ENCODE measurements at regions not wholly inside any gene's neighbourhood (a gene's known extent, or its start where the extent isn't known, plus 50 kb on each side); places are given as distances from the start of the nearest gene placed in this dataset.

GRCh38 chr18:75477900-75478299 is 50.4 kb upstream of the SMIM21 start:
- TF ChIP-seq, protein P1, sequence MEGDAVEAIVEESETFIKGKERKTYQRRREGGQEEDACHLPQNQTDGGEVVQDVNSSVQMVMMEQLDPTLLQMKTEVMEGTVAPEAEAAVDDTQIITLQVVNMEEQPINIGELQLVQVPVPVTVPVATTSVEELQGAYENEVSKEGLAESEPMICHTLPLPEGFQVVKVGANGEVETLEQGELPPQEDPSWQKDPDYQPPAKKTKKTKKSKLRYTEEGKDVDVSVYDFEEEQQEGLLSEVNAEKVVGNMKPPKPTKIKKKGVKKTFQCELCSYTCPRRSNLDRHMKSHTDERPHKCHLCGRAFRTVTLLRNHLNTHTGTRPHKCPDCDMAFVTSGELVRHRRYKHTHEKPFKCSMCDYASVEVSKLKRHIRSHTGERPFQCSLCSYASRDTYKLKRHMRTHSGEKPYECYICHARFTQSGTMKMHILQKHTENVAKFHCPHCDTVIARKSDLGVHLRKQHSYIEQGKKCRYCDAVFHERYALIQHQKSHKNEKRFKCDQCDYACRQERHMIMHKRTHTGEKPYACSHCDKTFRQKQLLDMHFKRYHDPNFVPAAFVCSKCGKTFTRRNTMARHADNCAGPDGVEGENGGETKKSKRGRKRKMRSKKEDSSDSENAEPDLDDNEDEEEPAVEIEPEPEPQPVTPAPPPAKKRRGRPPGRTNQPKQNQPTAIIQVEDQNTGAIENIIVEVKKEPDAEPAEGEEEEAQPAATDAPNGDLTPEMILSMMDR (IDR thresholded peaks at IDR 0.05; ENCODE audit: insufficient read depth, low read length, poor library complexity, severe bottlenecking), result no peak
- TF ChIP-seq EZH2phosphoT487 (conservative IDR thresholded peaks at IDR 0.05; ENCODE audit: low read length), result no peak
